Neuronal stem cell (in vitro differentiated cells): ENCODE measurements at regions not wholly inside any gene's neighbourhood (a gene's known extent, or its start where the extent isn't known, plus 50 kb on each side); places are given as distances from the start of the nearest gene placed in this dataset.

Experiments
- DNase-seq: peaks from one replicate; pipeline ENCODE4 v3.0.0-alpha.2; 2013; ENCODE audit warnings: low spot score
- H2AFZ ChIP-seq: one replicate; pipeline ENCODE4 v1.6.1; 2013; ENCODE audit warnings: mild to moderate bottlenecking, low read length, inconsistent platforms
- H2AK5ac ChIP-seq: 2 replicates; pipeline ENCODE4 v1.6.1; 2013; ENCODE audit warnings: low read depth, mild to moderate bottlenecking, inconsistent platforms, low read length, moderate library complexity, mixed read lengths
- H2BK120ac ChIP-seq: 2 replicates; pipeline ENCODE4 v1.6.1; 2013; ENCODE audit warnings: low read depth, mild to moderate bottlenecking, inconsistent platforms, low read length, moderate library complexity, mixed read lengths
- H2BK12ac ChIP-seq: one replicate; pipeline ENCODE4 v1.6.1; 2013; ENCODE audit warnings: low read length, inconsistent platforms
- H2BK15ac ChIP-seq: 2 replicates; pipeline ENCODE4 v1.6.1; 2013; ENCODE audit warnings: mild to moderate bottlenecking, low read length, inconsistent platforms, mixed read lengths
- H2BK5ac ChIP-seq: one replicate; pipeline ENCODE4 v1.6.1; 2013; ENCODE audit warnings: inconsistent platforms, mild to moderate bottlenecking, low read length, moderate library complexity
- H3K14ac ChIP-seq: one replicate; pipeline ENCODE4 v1.6.1; 2013; ENCODE audit warnings: low read length, inconsistent platforms
- H3K18ac ChIP-seq: 2 replicates; pipeline ENCODE4 v1.6.1; 2013; ENCODE audit warnings: low read length, inconsistent platforms
- H3K23ac ChIP-seq: 2 replicates; pipeline ENCODE4 v1.6.1; 2013; ENCODE audit warnings: low read depth, mild to moderate bottlenecking, mixed read lengths, low read length, inconsistent platforms; ENCODE audit not compliant: poor library complexity
- H3K27ac ChIP-seq: replicated peaks from 3 replicates; pipeline ENCODE4 v1.5.1; 2013; ENCODE audit warnings: low read length, inconsistent platforms
- H3K27me3 ChIP-seq, 3 experiments: 2 replicates each; pipeline ENCODE4 v1.6.1; 2013; ENCODE audit warnings: low read length in 3 of 3, mild to moderate bottlenecking in 2 of 3, inconsistent platforms in 1 of 3, low read depth in 1 of 3, mixed read lengths in 1 of 3, moderate library complexity in 1 of 3; ENCODE audit not compliant: control insufficient read depth in 3 of 3, insufficient read depth in 3 of 3
- H3K36me3 ChIP-seq, 2 donors: replicated peaks in 1 of 2; 2 replicates each; pipeline ENCODE4 v1.6.1; 2013; ENCODE audit warnings: low read length in 2 of 2; ENCODE audit not compliant: control insufficient read depth in 2 of 2, insufficient read depth in 2 of 2
- H3K4ac ChIP-seq: 2 replicates; pipeline ENCODE4 v1.6.1; 2013; ENCODE audit warnings: inconsistent platforms, mild to moderate bottlenecking, low read length, moderate library complexity
- H3K4me1 ChIP-seq, 2 donors: 1 replicate in 1 of 2; 2 replicates in 1 of 2; pipeline ENCODE4 v1.6.1; 2013; ENCODE audit warnings: low read length in 2 of 2, low read depth in 1 of 2; ENCODE audit not compliant: control insufficient read depth in 2 of 2, insufficient read depth in 1 of 2
- H3K4me2 ChIP-seq: one replicate; pipeline ENCODE4 v1.6.1; 2013; ENCODE audit warnings: mild to moderate bottlenecking, low read length, inconsistent platforms; ENCODE audit not compliant: insufficient read depth, poor library complexity, severe bottlenecking
- H3K4me3 ChIP-seq, 2 donors: 2 replicates each; pipeline ENCODE4 v1.5.1; 2013; ENCODE audit warnings: low read length in 2 of 2, mild to moderate bottlenecking in 2 of 2, inconsistent platforms in 1 of 2, moderate library complexity in 1 of 2
- H3K79me1 ChIP-seq: one replicate; pipeline ENCODE4 v1.6.1; 2013; ENCODE audit warnings: low read depth, mild to moderate bottlenecking, inconsistent platforms, low read length, moderate library complexity
- H3K9ac ChIP-seq: one replicate; pipeline ENCODE4 v1.6.1; 2013; ENCODE audit warnings: mild to moderate bottlenecking, low read depth, low read length, inconsistent platforms; ENCODE audit not compliant: poor library complexity
- H3K9me3 ChIP-seq, 2 donors: replicated peaks in 1 of 2; 2 replicates each; pipeline versions ENCODE3 to v1.6.1; 2013; ENCODE audit warnings: low read length in 2 of 2, mild to moderate bottlenecking in 2 of 2, inconsistent platforms in 1 of 2, low read depth in 1 of 2, mixed read lengths in 1 of 2, moderate library complexity in 1 of 2; ENCODE audit not compliant: control insufficient read depth in 2 of 2, insufficient read depth in 1 of 2
- H4K8ac ChIP-seq: one replicate; pipeline ENCODE4 v1.6.1; 2013; ENCODE audit warnings: low read depth, mild to moderate bottlenecking, inconsistent platforms, low read length, moderate library complexity
- H4K91ac ChIP-seq: one replicate; pipeline ENCODE4 v1.6.1; 2013; ENCODE audit warnings: low read length, low read depth, mild to moderate bottlenecking, inconsistent platforms; ENCODE audit not compliant: poor library complexity
- WGBS, 2 donors: extraction: QIAGEN DNeasy Blood & Tissue Kit; methylation state at CpG; one replicate each; pipeline ENCODE4 v1.1.7; 2013; ENCODE audit warnings: missing lambda C conversion rate in 2 of 2, mixed read lengths in 1 of 2; ENCODE audit not compliant: insufficient read length in 2 of 2, insufficient replicate concordance in 1 of 2; ENCODE audit errors: extremely low coverage in 2 of 2; 5-methylcytosine and 5-hydroxymethylcytosine counted together

DNA sequence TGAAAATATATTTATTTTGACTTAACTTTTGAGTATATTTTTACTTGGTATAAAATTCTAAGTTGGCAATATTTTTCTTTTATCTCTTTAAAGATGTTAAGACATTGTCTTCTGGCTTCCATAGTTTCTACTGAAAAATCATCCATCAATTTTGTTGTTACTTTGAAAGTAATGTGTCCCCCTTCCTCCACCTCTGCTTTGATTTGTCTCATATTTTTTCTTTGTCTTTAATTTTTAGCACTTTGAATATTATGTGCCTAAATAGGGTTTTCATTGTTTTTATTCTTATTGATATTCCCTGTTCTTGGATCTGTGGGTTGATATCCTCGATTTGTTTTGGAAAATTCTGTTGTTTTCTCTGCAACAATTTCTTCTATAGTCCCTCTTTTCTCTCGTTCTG, 157.4 kb downstream of the CD47 start:
- Histone ChIP-seq H2BK120ac (no peak overlapping the region), H2BK5ac (no peak overlapping the region), H4K8ac (no peak overlapping the region), H3K27ac (no peak overlapping the region), H2AFZ (no peak overlapping the region), H3K27me3 (peaks cover 0 to under 1% (median 0%) of the 10 kb centered on the region in 3 experiments), H3K23ac (no peak overlapping the region), H3K4ac (no peak overlapping the region), H3K4me2 (no peak overlapping the region), H2BK12ac (no peak overlapping the region), H3K14ac (no peak overlapping the region), H2BK15ac (no peak overlapping the region), H3K9me3 (peaks cover 0 to 9% of the 10 kb centered on the region in 2 donors), H2AK5ac (no peak overlapping the region), H3K4me1 (no peaks in the 10 kb centered on the region), H3K79me1 (no peaks in the 10 kb centered on the region), H3K9ac (no peak overlapping the region), H4K91ac (no peak overlapping the region), H3K4me3 (no peak overlapping the region), H3K36me3 (no peaks in the 10 kb centered on the region), H3K18ac (no peak overlapping the region)
- no peak for DNase-seq
- WGBS, 2 donors: no CpG with 5 or more reads among the region's 2 CpGs

DNA sequence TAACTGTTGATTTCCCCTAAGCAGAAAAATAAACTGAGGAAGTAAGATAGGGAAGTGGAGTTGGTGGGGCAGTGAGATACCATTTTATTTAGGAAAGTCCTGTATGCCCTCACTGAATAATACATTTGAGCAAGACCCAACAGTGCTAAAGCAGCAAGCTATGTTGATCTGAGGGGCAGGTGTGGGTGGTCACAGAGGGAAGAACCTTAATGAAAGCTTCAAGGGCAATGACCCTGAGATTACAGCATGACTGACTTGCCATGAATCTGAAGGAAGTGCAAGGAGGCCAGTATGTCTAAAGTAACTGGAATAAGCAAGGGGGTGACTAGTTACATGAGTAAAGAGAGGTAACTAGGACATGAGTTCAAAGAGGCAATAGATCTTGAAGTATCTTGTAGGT, 159.5 kb downstream of the CD47 start:
- no peak overlapping the region for H2AK5ac ChIP-seq
- no peak overlapping the region for H3K9ac ChIP-seq
- H2BK15ac ChIP-seq: no peak overlapping the region
- no peak overlapping the region for H3K4ac ChIP-seq
- H3K18ac ChIP-seq: no peak overlapping the region
- no peak overlapping the region for H3K23ac ChIP-seq
- H3K27ac ChIP-seq: no peak overlapping the region
- no peak overlapping the region for H2BK5ac ChIP-seq
- no peak overlapping the region for H2BK12ac ChIP-seq
- H3K4me3 ChIP-seq: no peak overlapping the region
- peaks cover 0 to 9% of the 10 kb centered on the region in 2 donors for H3K9me3 ChIP-seq
- H3K79me1 ChIP-seq: no peaks in the 10 kb centered on the region
- no peak overlapping the region for H2BK120ac ChIP-seq
- no peak overlapping the region for H3K14ac ChIP-seq
- no peak overlapping the region for H4K91ac ChIP-seq
- no peaks in the 10 kb centered on the region for H3K36me3 ChIP-seq
- peaks cover 0 to 6% (median 0%) of the 10 kb centered on the region in 3 experiments for H3K27me3 ChIP-seq
- DNase-seq: no peak
- H2AFZ ChIP-seq: no peak overlapping the region
- no peak overlapping the region for H3K4me2 ChIP-seq
- H4K8ac ChIP-seq: no peak overlapping the region
- peaks cover 0 to 6% of the 10 kb centered on the region in 2 donors for H3K4me1 ChIP-seq

DNA sequence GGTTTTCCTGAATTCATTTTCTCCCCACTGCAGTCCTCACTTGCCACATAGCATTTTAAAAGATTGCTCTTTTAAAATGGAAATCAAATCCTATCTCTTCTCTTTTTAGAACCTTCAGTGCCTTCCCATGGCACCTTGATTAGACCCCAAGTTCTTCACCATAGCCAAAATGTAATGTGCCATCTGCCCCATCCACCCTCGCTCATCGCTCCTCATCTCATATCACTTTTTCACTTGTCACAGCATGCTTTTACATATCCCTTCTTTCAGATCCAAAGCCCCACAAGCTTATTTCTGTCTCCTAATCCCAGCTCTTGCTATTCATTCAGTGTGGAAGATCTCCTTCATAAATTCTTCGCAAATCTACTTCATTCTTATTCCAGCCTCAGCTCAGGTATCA, 161.7 kb downstream of the CD47 start:
- 100% methylated on average over 2 of the region's 3 CpGs; no CpG with 5 or more reads in 1 of the 2 donors for WGBS, 2 donors
- Histone ChIP-seq H3K4me1 (peaks cover 0 to 6% of the 10 kb centered on the region in 2 donors), H2AFZ (no peak overlapping the region), H3K36me3 (no peaks in the 10 kb centered on the region), H2BK15ac (no peak overlapping the region), H3K9ac (no peak overlapping the region), H4K91ac (no peak overlapping the region), H3K27me3 (peaks cover 0 to 6% (median 0%) of the 10 kb centered on the region in 3 experiments), H3K14ac (no peak overlapping the region), H3K4me3 (no peak overlapping the region), H3K23ac (no peak overlapping the region), H3K4me2 (no peak overlapping the region), H2BK5ac (no peak overlapping the region), H3K18ac (no peak overlapping the region), H4K8ac (no peak overlapping the region), H3K79me1 (no peaks in the 10 kb centered on the region), H2AK5ac (no peak overlapping the region), H3K27ac (no peak overlapping the region), H2BK120ac (no peak overlapping the region), H3K4ac (no peak overlapping the region), H2BK12ac (no peak overlapping the region), H3K9me3 (peaks cover 0 to 18% of the 10 kb centered on the region in 2 donors)
- no peak for DNase-seq

DNA sequence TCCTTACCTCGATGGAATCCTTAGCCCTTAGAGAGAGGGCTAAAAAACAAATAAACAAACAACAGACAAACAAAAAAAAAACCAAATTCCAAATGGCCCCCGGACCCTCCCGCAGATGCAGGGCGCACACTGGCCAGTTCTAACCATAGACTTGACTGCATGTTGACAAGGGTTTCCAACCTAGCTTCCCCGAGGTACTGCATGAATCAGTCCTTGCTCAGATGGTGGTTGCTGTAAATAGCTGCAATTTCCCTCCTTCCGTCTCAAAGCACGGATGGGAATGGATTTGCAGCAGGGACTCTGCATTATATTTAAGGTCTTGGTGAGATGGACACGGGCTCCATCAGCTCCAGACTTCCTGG, 162.8 kb downstream of the CD47 start:
- Histone ChIP-seq H3K9me3 (peaks cover 0 to 13% of the 10 kb centered on the region in 2 donors), H3K18ac (peak overlapping the region; percentile 94), H3K27ac (no peak overlapping the region), H3K4me1 (peaks cover 4 to 6% of the 10 kb centered on the region in 2 donors), H4K91ac (no peak overlapping the region), H3K9ac (no peak overlapping the region), H2BK120ac (no peak overlapping the region), H3K23ac (no peak overlapping the region), H2BK12ac (no peak overlapping the region), H2AK5ac (no peak overlapping the region), H3K14ac (no peak overlapping the region), H2BK5ac (no peak overlapping the region), H3K4ac (no peak overlapping the region), H2BK15ac (no peak overlapping the region), H3K4me3 (peak overlapping the region; percentile 40 to 82), H3K36me3 (no peaks in the 10 kb centered on the region), H2AFZ (peak overlapping the region; percentile 86), H3K27me3 (peaks cover 0 to 6% (median 0%) of the 10 kb centered on the region in 3 experiments), H4K8ac (no peak overlapping the region), H3K79me1 (no peaks in the 10 kb centered on the region), H3K4me2 (peak overlapping the region; percentile 88)
- no peak for DNase-seq
- WGBS, 2 donors: no CpG with 5 or more reads among the region's 8 CpGs
